ENCODE measurements at regions not wholly inside any gene's neighbourhood (a gene's known extent, or its start where the extent isn't known, plus 50 kb on each side); places are given as distances from the start of the nearest gene placed in this dataset.

DNA sequence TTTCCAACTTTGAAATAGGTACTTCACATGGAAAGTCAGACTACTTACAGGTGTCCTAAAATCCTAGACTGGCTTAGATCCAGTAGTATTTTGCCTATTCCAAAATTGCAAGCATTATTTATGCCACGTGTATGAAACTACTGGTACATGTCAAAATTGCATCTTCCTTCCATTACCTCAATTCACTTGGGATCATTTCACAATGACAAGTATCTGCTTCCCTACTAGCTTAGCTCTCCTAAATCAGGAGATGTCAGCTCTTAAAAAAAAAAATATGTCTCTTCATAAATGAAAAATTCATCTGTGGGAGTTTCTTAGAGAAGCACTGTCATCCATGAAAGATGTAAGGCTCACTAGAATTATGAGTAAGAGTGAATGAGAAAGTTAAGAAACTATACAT lies 466.6 kb upstream of the MANEA start:
- Mint-ChIP-seq H3K9me3 (no peaks in the 10 kb centered on the region), H3K4me3 (no peak overlapping the region), H3K27me3 (ENCODE audit: insufficient read depth) (no peaks in the 10 kb centered on the region), H3K27ac (no peak overlapping the region), H3K4me1 (ENCODE audit: low read depth) (no peaks in the 10 kb centered on the region), H3K36me3 (ENCODE audit: low read depth) (no peaks in the 10 kb centered on the region)
- intact Hi-C loops (cut with micrococcal nuclease), result no loop called here
- DNase-seq (ENCODE audit: low spot score), result no peak

DNA sequence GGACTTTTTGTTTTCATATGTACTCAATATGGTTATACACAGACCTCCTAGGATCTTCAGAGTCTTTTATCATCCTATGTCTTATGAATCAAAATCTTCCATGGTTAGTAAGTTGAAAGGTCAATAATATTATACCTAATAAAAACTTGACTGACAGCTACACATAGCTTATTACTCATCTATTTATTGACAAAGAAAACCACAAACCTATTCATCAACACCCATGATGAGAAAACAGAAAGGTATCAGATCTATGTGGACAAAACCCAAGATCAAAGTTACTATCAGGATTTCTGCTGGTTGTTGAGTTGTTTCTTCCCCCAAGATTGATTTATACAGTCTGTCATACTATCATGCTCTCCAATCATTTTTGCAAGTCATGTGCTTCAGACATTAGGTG lies 460.1 kb upstream of the MANEA start:
- no peaks in the 10 kb centered on the region for H3K4me1 Mint-ChIP-seq (ENCODE audit: low read depth)

DNA sequence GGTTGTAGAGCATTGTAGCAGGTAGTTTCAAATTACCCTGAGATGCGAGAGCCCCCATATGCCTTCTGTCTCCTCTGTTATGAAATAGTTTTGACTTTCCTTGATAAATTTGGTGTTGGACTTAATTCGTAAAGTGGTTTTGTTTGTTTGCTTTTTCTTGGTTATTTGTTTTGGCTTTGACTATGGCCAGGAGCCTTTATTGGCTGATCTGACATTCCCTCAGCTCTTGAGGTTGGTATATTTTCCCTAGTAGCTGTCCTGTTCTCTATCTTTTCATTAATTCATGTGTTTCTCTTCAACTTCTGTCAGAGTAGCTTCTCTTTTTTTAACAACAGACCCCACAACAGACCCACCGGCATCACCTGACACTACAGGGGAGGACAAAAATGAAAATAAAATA lies 457.4 kb upstream of the MANEA start:
- Mint-ChIP-seq H3K27me3 (ENCODE audit: insufficient read depth) (no peaks in the 10 kb centered on the region), H3K4me1 (ENCODE audit: low read depth) (no peaks in the 10 kb centered on the region), H3K36me3 (ENCODE audit: low read depth) (no peaks in the 10 kb centered on the region), H3K4me3 (no peak overlapping the region), H3K27ac (no peak overlapping the region), H3K9me3 (no peaks in the 10 kb centered on the region)
- DNase-seq (ENCODE audit: low spot score), result no peak
- intact Hi-C loops (cut with micrococcal nuclease), result no loop called here

More for the DNA sequence above, 460.1 kb upstream of the MANEA start:
- no peak overlapping the region for H3K27ac Mint-ChIP-seq
- H3K27me3 Mint-ChIP-seq (ENCODE audit: insufficient read depth), result no peaks in the 10 kb centered on the region
- H3K4me3 Mint-ChIP-seq, result no peak overlapping the region
- no peaks in the 10 kb centered on the region for H3K9me3 Mint-ChIP-seq
- no peak for DNase-seq (ENCODE audit: low spot score)
- intact Hi-C loops (cut with micrococcal nuclease), result no loop called here
- H3K36me3 Mint-ChIP-seq (ENCODE audit: low read depth), result no peaks in the 10 kb centered on the region

DNA sequence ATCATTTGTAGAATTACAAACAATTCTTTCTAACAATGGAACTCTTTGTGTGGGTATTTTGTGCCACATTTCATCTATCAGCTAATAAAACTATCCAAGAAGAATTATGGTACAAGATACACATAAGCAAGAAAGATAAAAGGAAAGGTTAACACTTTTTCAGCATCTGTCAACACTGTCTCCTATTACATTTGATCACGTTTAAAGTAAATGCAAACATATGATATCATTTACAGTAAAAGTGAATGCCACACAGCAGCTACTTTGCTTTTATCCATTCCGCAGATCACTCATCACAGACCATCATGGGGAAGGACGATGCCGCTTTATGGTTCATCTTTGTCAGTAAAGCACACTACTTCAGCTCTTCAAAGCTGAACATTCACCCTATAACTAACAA lies 456.4 kb upstream of the MANEA start:
- Mint-ChIP-seq H3K4me3 (no peak overlapping the region), H3K4me1 (ENCODE audit: low read depth) (no peaks in the 10 kb centered on the region), H3K9me3 (no peaks in the 10 kb centered on the region), H3K27me3 (ENCODE audit: insufficient read depth) (no peaks in the 10 kb centered on the region), H3K27ac (no peak overlapping the region), H3K36me3 (ENCODE audit: low read depth) (no peaks in the 10 kb centered on the region)
- intact Hi-C loops (cut with micrococcal nuclease), result no loop called here
- DNase-seq (ENCODE audit: low spot score), result no peak

DNA sequence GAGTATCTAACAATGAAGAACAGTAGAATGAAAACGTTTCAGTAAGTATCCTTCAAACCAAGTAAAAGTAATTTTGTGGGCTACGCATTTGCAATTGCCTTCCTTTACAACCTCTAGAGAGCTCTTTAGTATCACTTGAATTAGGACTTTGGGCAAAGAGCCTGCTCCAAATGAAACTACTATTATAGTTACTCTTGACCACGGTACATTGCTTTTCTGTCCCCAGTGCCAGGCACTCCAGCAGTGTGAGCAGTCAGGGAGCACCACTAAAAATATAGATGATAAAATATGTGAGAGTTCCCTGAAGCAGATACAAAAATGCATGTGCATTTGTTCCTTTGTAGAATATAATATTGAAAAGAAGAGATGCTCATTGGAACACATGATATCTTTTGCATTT lies 450.1 kb upstream of the MANEA start:
- Mint-ChIP-seq H3K27me3 (ENCODE audit: insufficient read depth) (no peaks in the 10 kb centered on the region), H3K36me3 (ENCODE audit: low read depth) (no peaks in the 10 kb centered on the region), H3K9me3 (no peaks in the 10 kb centered on the region), H3K4me3 (no peak overlapping the region), H3K27ac (no peak overlapping the region), H3K4me1 (ENCODE audit: low read depth) (no peaks in the 10 kb centered on the region)
- no peak for DNase-seq (ENCODE audit: low spot score)
- intact Hi-C loops (cut with micrococcal nuclease), result no loop called here

DNA sequence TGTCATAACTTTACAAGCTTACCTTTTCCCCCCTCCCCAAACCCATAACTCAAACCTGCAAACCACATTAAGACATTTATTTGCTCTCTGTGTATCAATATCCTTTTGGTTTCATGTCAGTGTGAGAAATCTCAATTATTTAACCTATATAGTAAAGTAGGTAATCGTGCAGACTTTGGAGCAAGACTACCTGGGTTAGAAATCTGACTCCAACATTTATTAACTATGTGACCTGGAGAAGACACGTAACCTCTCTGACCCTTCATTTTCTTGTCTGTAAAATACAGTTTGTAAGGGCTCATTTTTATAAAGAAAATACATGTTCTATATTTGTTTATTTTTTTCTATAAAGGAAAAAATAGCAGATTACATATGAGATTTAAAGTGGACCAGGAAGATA lies 448.9 kb upstream of the MANEA start:
- intact Hi-C loops (cut with micrococcal nuclease), result no loop called here
- Mint-ChIP-seq H3K27ac (no peak overlapping the region), H3K4me3 (no peak overlapping the region), H3K9me3 (no peaks in the 10 kb centered on the region), H3K36me3 (ENCODE audit: low read depth) (no peaks in the 10 kb centered on the region), H3K27me3 (ENCODE audit: insufficient read depth) (no peaks in the 10 kb centered on the region), H3K4me1 (ENCODE audit: low read depth) (no peaks in the 10 kb centered on the region)
- DNase-seq (ENCODE audit: low spot score), result no peak

DNA sequence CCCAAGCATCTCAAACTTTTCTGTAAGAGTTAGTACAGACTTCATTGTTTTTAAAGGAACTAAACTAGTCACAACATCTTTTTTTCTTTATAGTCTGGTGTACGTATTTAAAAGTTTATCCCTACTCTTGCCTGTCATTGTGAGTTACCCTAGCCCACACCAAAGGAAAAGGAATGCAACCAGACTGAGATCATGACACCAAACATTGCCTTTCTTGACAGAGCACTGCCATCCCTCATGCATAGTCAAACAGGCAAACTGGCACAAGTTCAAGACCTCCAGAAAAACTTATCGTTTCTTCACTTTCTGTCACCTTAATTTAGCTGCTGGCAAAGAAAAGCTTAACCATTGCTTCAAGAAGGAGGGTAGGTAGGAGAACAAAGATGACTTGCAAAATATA lies 448.4 kb upstream of the MANEA start:
- Mint-ChIP-seq H3K4me3 (no peak overlapping the region), H3K27me3 (ENCODE audit: insufficient read depth) (no peaks in the 10 kb centered on the region)
- no peak for DNase-seq (ENCODE audit: low spot score)

DNA sequence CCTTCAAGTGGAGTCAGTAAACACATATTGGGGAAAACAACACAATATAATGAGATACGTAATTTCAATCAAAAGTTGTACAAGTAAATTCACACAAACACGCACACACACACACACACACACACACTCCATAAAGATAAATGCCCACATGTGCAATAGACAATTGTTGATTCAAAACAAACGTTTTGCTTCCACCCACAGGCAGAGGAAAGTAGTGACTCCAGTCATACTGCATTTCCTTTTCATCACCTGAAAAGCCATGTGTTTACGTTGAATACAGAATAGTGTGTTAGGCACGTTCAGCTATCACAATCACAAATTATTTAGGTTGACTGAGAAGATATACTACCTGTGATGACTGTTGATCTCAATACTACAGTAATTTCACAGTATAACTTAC lies 443.8 kb upstream of the MANEA start:
- intact Hi-C loops (cut with micrococcal nuclease), result no loop called here
- Mint-ChIP-seq H3K36me3 (ENCODE audit: low read depth) (no peaks in the 10 kb centered on the region), H3K4me3 (no peak overlapping the region), H3K4me1 (ENCODE audit: low read depth) (no peaks in the 10 kb centered on the region), H3K9me3 (no peaks in the 10 kb centered on the region), H3K27me3 (ENCODE audit: insufficient read depth) (no peaks in the 10 kb centered on the region), H3K27ac (no peak overlapping the region)
- DNase-seq (ENCODE audit: low spot score), result no peak

More for the DNA sequence above, 448.4 kb upstream of the MANEA start:
- intact Hi-C loops (cut with micrococcal nuclease), result no loop called here
- Mint-ChIP-seq H3K9me3 (no peaks in the 10 kb centered on the region), H3K27ac (no peak overlapping the region), H3K36me3 (ENCODE audit: low read depth) (no peaks in the 10 kb centered on the region), H3K4me1 (ENCODE audit: low read depth) (no peaks in the 10 kb centered on the region)

DNA sequence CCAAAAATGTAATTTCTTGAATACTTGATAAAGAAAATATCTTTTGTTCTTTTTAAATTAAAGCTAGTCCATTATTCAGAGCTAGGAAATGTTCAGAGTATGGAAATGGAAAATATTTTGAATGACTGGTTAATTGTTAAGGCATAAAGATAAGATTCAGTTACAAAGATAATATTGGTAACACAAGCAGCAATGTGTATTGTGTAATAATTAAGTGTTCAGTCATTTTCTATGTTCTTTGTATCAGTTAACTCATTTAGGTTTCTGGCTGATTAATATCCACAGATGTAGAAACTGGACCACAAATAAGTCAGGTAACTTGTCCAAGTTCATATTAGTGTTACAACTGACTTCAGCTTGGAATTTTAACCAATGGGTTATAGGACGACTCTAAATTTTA lies 442.2 kb upstream of the MANEA start:
- H3K27ac Mint-ChIP-seq, result no peak overlapping the region
- no peak overlapping the region for H3K4me3 Mint-ChIP-seq
- no peak for DNase-seq (ENCODE audit: low spot score)
- no peaks in the 10 kb centered on the region for H3K9me3 Mint-ChIP-seq
- no peaks in the 10 kb centered on the region for H3K4me1 Mint-ChIP-seq (ENCODE audit: low read depth)
- H3K27me3 Mint-ChIP-seq (ENCODE audit: insufficient read depth), result no peaks in the 10 kb centered on the region
- intact Hi-C loops (cut with micrococcal nuclease), result no loop called here
- no peaks in the 10 kb centered on the region for H3K36me3 Mint-ChIP-seq (ENCODE audit: low read depth)

DNA sequence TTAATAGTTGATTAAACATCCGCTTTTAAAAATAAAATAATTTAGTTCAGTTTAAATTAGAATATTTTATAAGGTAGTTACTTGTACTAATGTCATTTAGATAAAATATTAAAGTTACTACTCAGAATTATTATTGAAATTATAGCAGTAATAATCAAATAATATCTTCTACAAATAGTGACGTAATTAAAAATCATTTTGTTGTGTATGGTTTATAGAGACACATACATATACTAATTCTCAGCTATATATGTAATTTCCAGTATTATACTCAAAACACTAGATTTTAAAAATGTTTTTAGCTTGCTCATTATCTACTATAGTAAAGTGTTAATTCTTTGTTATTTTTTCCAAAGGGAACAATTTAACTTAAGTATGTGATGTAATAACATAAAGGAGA lies 435.2 kb upstream of the MANEA start:
- Mint-ChIP-seq H3K27ac (no peak overlapping the region), H3K4me1 (ENCODE audit: low read depth) (no peaks in the 10 kb centered on the region), H3K9me3 (no peaks in the 10 kb centered on the region), H3K4me3 (no peak overlapping the region), H3K36me3 (ENCODE audit: low read depth) (no peaks in the 10 kb centered on the region), H3K27me3 (ENCODE audit: insufficient read depth) (no peaks in the 10 kb centered on the region)
- no peak for DNase-seq (ENCODE audit: low spot score)
- intact Hi-C loops (cut with micrococcal nuclease), result no loop called here

DNA sequence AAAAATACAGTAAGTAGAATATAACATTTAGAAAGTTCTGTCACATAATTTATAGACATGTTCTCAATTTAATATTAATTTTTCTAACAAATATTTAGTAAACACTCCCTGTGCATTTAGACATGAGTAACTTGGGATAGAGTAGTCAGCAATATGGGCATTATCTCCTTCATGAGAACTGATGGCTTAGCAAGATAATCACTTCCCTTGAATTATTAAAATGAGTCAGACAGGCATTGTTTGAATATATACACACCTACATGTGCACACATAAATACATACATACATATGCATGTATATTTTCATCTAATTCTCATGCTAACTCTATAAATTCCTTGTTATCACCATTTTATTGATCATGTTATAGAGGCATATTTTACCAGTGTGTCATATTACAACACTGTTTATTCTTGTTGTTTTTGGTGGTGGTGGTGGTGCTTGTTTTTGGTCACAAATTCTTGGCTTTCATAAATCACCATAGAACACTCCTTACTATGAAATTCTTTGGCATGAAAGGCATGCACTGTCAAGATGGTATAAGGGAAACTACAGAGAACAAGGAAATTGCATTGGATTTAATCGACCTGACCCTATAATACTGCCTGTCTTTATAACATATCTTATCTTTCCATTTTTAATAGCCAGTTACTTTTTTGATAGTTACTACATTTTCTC lies 434.5 kb upstream of the MANEA start:
- Mint-ChIP-seq H3K36me3 (ENCODE audit: low read depth) (no peaks in the 10 kb centered on the region), H3K27ac (no peak overlapping the region), H3K4me1 (ENCODE audit: low read depth) (no peaks in the 10 kb centered on the region), H3K27me3 (ENCODE audit: insufficient read depth) (no peaks in the 10 kb centered on the region), H3K9me3 (no peaks in the 10 kb centered on the region), H3K4me3 (no peak overlapping the region)
- intact Hi-C loops (cut with micrococcal nuclease), result no loop called here
- DNase-seq (ENCODE audit: low spot score), result no peak

DNA sequence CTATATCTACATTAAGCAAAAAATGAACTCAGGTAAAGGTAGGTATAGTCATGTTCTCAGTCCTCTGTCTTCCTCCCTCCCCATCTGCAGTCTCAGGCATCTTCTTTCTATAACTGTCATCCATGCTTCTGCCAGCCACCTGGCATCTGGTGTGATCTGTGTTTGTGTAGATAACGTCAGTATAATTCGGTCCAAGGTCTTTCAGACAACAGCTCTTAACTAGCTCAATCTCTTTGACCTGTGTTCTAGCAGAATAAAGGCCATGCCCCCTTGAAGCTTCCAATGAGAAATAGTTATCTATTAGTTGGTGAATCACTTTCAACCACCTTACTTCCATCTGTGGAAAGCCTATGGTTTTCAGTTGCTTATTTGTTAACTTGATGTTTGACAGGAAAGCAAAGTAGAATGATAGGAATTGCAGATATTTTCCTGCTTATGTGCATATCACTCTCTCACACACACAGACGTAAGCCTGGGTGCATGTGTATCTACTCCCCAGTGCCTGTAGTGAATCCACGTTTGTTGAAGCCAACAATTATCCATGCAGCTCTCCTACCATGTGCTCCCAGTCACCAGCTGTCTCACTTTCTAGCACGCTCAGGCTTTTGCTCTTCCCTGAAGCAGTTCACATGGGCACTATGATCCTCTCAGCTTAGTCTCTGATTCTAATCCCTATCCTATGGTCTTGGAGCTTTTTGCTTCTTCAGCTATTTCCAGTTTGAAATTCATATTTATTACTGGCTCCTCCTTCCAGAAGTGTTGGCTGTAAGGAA lies 433.7 kb upstream of the MANEA start:
- no peaks in the 10 kb centered on the region for H3K4me1 Mint-ChIP-seq (ENCODE audit: low read depth)
- no peak overlapping the region for H3K27ac Mint-ChIP-seq
- no peaks in the 10 kb centered on the region for H3K9me3 Mint-ChIP-seq
- no peaks in the 10 kb centered on the region for H3K36me3 Mint-ChIP-seq (ENCODE audit: low read depth)
- no peak overlapping the region for H3K4me3 Mint-ChIP-seq
- intact Hi-C loops (cut with micrococcal nuclease), result no loop called here
- H3K27me3 Mint-ChIP-seq (ENCODE audit: insufficient read depth), result no peaks in the 10 kb centered on the region
- DNase-seq (ENCODE audit: low spot score), result no peak

DNA sequence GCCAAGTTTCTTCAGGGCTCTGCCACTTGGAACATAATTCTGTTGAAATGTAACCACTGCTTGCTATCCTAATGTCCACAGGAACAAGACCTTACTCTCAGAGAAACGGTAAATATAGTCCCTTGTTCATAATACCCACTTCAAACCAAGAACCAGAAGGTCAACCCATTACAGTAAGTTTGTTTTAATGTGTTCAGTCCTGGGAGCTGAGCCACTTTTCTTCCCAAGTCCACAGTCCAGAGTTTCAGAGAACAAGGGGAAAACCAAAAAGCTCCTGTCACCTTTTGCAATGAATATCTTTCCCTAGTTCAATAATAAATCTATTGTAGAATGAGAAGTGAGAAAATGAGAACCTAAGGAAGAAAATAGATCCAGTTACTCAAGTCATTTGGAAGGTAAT lies 431.9 kb upstream of the MANEA start:
- H3K4me3 Mint-ChIP-seq, result no peak overlapping the region
- no peaks in the 10 kb centered on the region for H3K36me3 Mint-ChIP-seq (ENCODE audit: low read depth)
- no peak for DNase-seq (ENCODE audit: low spot score)
- H3K27me3 Mint-ChIP-seq (ENCODE audit: insufficient read depth), result no peaks in the 10 kb centered on the region
- H3K27ac Mint-ChIP-seq, result no peak overlapping the region
- no peaks in the 10 kb centered on the region for H3K9me3 Mint-ChIP-seq
- H3K4me1 Mint-ChIP-seq (ENCODE audit: low read depth), result no peaks in the 10 kb centered on the region
- intact Hi-C loops (cut with micrococcal nuclease), result no loop called here

DNA sequence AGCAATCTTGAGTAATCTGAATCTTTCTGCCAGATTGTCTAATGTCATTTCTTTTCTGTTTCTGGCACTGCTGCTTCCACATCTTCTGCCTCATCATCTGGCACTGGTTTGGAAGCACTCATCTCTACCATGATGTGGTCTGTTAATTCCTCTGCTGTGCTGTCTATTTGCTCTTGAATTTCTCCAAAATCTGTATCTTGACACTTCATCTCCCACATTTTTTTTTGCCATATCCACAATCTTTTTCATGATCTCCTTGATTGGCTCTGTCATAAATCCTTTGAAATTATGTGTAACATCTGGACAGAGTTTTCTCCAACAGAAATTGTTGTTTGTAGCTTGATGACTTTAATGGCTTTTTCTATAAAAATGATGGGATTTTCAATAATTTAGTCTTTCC lies 417.8 kb upstream of the MANEA start:
- intact Hi-C loops (cut with micrococcal nuclease), result no loop called here
- no peak for DNase-seq (ENCODE audit: low spot score)
- no peaks in the 10 kb centered on the region for H3K36me3 Mint-ChIP-seq (ENCODE audit: low read depth)
- H3K4me3 Mint-ChIP-seq, result no peak overlapping the region
- no peaks in the 10 kb centered on the region for H3K4me1 Mint-ChIP-seq (ENCODE audit: low read depth)
- no peaks in the 10 kb centered on the region for H3K9me3 Mint-ChIP-seq
- no peaks in the 10 kb centered on the region for H3K27me3 Mint-ChIP-seq (ENCODE audit: insufficient read depth)
- no peak overlapping the region for H3K27ac Mint-ChIP-seq
